Neural cell (in vitro differentiated cells): ENCODE measurements at regions not wholly inside any gene's neighbourhood (a gene's known extent, or its start where the extent isn't known, plus 50 kb on each side); places are given as distances from the start of the nearest gene placed in this dataset.

Source experiments
- H2AFZ ChIP-seq: fragments of 200-600, 300-800 bp; sonication (generic), shearing (Covaris generic); 2 replicates; pipeline ENCODE4 v1.6.0; 2014; ENCODE audit warnings: low read depth, mild to moderate bottlenecking, antibody characterized with exemption, low read length, moderate library complexity
- H3F3A ChIP-seq: fragments of 200-600 bp; shearing (Covaris generic); 2 replicates; pipeline ENCODE4 v1.6.1; 2016; ENCODE audit warnings: mild to moderate bottlenecking, moderate library complexity, mixed read lengths, antibody characterized with exemption, low read length; ENCODE audit not compliant: insufficient read depth, poor library complexity, severe bottlenecking
- H3K27ac ChIP-seq: fragments of 200-600, 300-800 bp; sonication (generic), shearing (Covaris generic); 2 replicates; pipeline ENCODE4 v1.5.1; 2014; ENCODE audit warnings: mild to moderate bottlenecking, low read length, moderate library complexity
- H3K27me3 ChIP-seq: fragments of 300-800, 200-600 bp; sonication (generic), shearing (Covaris generic); 2 replicates; pipeline ENCODE4 v1.6.0; 2014; ENCODE audit warnings: mild to moderate bottlenecking, low read depth, low read length, moderate library complexity; ENCODE audit not compliant: insufficient read depth
- H3K36me3 ChIP-seq: fragments of 300-800, 200-600 bp; sonication (generic), shearing (Covaris generic); 2 replicates; pipeline ENCODE4 v1.5.1; 2014; ENCODE audit warnings: mild to moderate bottlenecking, antibody characterized with exemption, low read length, moderate library complexity; ENCODE audit not compliant: insufficient read depth
- H3K4me2 ChIP-seq: fragments of 300-800, 200-600 bp; sonication (generic), shearing (Covaris generic); 2 replicates; pipeline ENCODE4 v1.6.0; 2014; ENCODE audit warnings: mild to moderate bottlenecking, low read length
- H3K4me3 ChIP-seq: fragments of 300-800, 200-600 bp; sonication (generic), shearing (Covaris generic); 2 replicates; pipeline ENCODE4 v1.5.1; 2014; ENCODE audit warnings: mild to moderate bottlenecking, low read length, moderate library complexity
- H3K79me2 ChIP-seq: fragments of 200-600 bp; shearing (Covaris generic); replicated peaks from 2 replicates; pipeline ENCODE4 v1.6.0; 2014; ENCODE audit warnings: mild to moderate bottlenecking, low read length, moderate library complexity; ENCODE audit not compliant: insufficient read depth
- H3K9ac ChIP-seq: fragments of 300-800, 200-600 bp; sonication (generic), shearing (Covaris generic); 2 replicates; pipeline ENCODE4 v1.6.1; 2016; ENCODE audit warnings: mild to moderate bottlenecking, low read length, mixed read lengths
- H3K9me2 ChIP-seq: fragments of 200-600 bp; shearing (Covaris generic); 2 replicates; pipeline ENCODE4 v1.6.1; 2016; ENCODE audit warnings: mild to moderate bottlenecking, low read length, mixed read lengths; ENCODE audit not compliant: insufficient read depth
- H3K9me3 ChIP-seq: fragments of 200-600, 300-800 bp; sonication (generic), shearing (Covaris generic); 2 replicates; pipeline ENCODE4 v1.6.1; 2016; ENCODE audit warnings: mild to moderate bottlenecking, mixed run types, low read length, moderate library complexity, mixed read lengths
- H4K20me1 ChIP-seq: fragments of 200-600 bp; shearing (Covaris generic); 2 replicates; pipeline ENCODE4 v1.6.1; 2016; ENCODE audit warnings: mild to moderate bottlenecking, mixed run types; ENCODE audit not compliant: insufficient read depth
- EP300 ChIP-seq: fragments of 450-650 bp; conservative IDR thresholded peaks from 2 replicates; pipeline ENCODE4 v1.6.1; 2014; ENCODE audit warnings: antibody characterized with exemption, mild to moderate bottlenecking, moderate library complexity; ENCODE audit not compliant: poor library complexity, severe bottlenecking
- EZH2 ChIP-seq: fragments of 200-600, 300-800 bp; shearing (Covaris generic), sonication (generic); IDR thresholded peaks from 2 replicates; pipeline ENCODE4 v1.6.1; 2014; ENCODE audit warnings: antibody characterized with exemption, low read length, borderline replicate concordance, mild to moderate bottlenecking; ENCODE audit not compliant: insufficient read depth, poor library complexity, severe bottlenecking
- MXI1 ChIP-seq: fragments of 450-650 bp; conservative IDR thresholded peaks from 2 replicates; pipeline ENCODE4 v1.6.1; 2014; ENCODE audit warnings: antibody characterized with exemption, mild to moderate bottlenecking; ENCODE audit not compliant: poor library complexity, severe bottlenecking
- POLR2AphosphoS5 ChIP-seq: IDR thresholded peaks from 2 replicates; pipeline ENCODE4 v1.6.1; 2012
- RAD21 ChIP-seq: fragments of 450-650 bp; conservative IDR thresholded peaks from 2 replicates; pipeline ENCODE4 v1.6.1; 2014; ENCODE audit warnings: antibody characterized with exemption, mild to moderate bottlenecking, moderate library complexity
- SMC3 ChIP-seq: fragments of 450-650 bp; conservative IDR thresholded peaks from 2 replicates; pipeline ENCODE4 v1.6.1; 2014; ENCODE audit warnings: antibody characterized with exemption, mild to moderate bottlenecking, moderate library complexity; ENCODE audit not compliant: poor library complexity
- TAF1 ChIP-seq: IDR thresholded peaks from 2 replicates; pipeline ENCODE4 v1.6.1; 2012; ENCODE audit warnings: low read depth
- TF ChIP-seq, protein P1 (sequence below): IDR thresholded peaks from 2 replicates; pipeline ENCODE4 v1.6.1; 2012; ENCODE audit warnings: borderline replicate concordance
- TF ChIP-seq, protein P2 (sequence below): fragments of 450-650 bp; IDR thresholded peaks from 2 replicates; pipeline ENCODE4 v1.5.1; 2014; ENCODE audit warnings: antibody characterized with exemption, mild to moderate bottlenecking, moderate library complexity; ENCODE audit not compliant: poor library complexity, severe bottlenecking

DNA sequence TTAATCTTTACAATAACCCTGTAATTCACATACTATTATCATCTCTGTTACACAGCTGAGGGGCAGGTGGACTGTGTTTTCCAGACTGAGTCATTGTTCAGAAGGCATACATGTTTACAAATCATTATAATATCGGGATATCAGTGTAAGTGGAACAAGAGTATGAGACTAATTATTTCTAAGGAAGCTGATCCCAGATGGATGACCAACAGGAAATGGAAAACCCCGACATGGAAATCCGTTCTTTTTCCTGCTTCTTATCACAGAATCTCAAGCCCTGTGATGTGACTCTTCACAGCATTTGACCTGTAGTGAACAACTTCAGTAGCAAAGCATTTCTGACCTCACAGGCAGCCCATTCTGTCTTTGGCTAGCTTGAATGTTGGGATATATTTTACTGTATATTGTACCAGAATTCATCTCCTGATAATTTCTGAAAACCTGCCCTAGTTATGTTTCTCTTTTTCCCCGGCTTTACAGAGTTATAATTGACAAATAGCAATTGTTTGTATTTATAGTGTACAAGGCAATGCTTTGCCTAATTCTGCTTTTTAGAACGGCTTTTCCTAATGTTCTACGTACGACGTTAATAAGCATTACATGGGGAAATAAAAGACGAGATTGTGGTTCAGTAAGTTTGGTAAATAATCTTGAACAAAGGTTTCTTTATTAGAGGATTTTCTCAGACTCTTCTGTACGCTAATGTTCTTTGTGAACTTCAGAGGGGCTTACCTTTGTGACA lies 78.6 kb upstream of the SYPL1 start:
- Histone ChIP-seq H4K20me1 (no peaks in the 10 kb centered on the region), H3K79me2 (no peaks in the 10 kb centered on the region), H3K27me3 (no peaks in the 10 kb centered on the region), H3F3A (no peaks in the 10 kb centered on the region), H3K9ac (no peak overlapping the region), H2AFZ (no peak overlapping the region), H3K9me3 (no peaks in the 10 kb centered on the region), H3K9me2 (no peaks in the 10 kb centered on the region), H3K27ac (no peak overlapping the region), H3K36me3 (no peaks in the 10 kb centered on the region), H3K4me2 (no peak overlapping the region), H3K4me3 (no peak overlapping the region)
- TF ChIP-seq EZH2 (no peak), MXI1 (no peak), TAF1 (no peak), EP300 (no peak), RAD21 (no peak), POLR2AphosphoS5 (no peak), SMC3 (no peak)
- TF ChIP-seq, protein P1, sequence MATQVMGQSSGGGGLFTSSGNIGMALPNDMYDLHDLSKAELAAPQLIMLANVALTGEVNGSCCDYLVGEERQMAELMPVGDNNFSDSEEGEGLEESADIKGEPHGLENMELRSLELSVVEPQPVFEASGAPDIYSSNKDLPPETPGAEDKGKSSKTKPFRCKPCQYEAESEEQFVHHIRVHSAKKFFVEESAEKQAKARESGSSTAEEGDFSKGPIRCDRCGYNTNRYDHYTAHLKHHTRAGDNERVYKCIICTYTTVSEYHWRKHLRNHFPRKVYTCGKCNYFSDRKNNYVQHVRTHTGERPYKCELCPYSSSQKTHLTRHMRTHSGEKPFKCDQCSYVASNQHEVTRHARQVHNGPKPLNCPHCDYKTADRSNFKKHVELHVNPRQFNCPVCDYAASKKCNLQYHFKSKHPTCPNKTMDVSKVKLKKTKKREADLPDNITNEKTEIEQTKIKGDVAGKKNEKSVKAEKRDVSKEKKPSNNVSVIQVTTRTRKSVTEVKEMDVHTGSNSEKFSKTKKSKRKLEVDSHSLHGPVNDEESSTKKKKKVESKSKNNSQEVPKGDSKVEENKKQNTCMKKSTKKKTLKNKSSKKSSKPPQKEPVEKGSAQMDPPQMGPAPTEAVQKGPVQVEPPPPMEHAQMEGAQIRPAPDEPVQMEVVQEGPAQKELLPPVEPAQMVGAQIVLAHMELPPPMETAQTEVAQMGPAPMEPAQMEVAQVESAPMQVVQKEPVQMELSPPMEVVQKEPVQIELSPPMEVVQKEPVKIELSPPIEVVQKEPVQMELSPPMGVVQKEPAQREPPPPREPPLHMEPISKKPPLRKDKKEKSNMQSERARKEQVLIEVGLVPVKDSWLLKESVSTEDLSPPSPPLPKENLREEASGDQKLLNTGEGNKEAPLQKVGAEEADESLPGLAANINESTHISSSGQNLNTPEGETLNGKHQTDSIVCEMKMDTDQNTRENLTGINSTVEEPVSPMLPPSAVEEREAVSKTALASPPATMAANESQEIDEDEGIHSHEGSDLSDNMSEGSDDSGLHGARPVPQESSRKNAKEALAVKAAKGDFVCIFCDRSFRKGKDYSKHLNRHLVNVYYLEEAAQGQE, result no peak
- TF ChIP-seq, protein P2, sequence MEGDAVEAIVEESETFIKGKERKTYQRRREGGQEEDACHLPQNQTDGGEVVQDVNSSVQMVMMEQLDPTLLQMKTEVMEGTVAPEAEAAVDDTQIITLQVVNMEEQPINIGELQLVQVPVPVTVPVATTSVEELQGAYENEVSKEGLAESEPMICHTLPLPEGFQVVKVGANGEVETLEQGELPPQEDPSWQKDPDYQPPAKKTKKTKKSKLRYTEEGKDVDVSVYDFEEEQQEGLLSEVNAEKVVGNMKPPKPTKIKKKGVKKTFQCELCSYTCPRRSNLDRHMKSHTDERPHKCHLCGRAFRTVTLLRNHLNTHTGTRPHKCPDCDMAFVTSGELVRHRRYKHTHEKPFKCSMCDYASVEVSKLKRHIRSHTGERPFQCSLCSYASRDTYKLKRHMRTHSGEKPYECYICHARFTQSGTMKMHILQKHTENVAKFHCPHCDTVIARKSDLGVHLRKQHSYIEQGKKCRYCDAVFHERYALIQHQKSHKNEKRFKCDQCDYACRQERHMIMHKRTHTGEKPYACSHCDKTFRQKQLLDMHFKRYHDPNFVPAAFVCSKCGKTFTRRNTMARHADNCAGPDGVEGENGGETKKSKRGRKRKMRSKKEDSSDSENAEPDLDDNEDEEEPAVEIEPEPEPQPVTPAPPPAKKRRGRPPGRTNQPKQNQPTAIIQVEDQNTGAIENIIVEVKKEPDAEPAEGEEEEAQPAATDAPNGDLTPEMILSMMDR, result no peak

DNA sequence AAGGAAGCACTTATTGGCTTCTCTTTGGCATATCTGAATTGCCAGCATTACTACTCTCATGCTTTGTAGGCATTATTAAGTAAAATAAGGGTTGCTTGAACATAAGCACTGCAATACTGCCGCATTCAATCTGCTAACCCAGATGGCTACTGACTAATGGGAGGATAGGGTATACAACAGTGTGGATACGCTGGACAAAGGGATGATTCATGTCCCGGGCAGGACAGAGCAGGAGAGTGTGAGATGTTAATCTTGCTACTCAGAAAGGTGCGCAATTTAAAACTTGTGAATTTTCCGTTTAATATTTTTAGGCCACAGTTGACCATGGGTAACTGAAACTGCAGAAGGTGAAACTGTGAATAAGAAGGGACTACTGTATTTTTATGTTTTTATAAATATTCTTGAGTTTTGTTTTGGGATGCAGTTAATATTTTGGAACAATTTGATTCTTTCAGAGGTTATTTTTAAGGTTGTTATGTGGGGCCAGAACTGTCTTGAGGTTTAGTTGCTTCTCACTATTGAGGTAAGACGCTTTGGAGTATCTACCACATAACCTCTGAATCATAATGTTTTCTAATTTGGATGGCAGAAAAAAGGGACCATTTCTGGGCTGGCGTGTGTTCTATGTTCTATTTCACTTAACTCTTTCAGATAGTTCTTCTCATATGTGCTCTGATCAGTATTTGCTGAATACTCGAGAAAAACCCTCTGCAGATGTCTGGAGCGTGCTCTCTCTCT lies 75.7 kb upstream of the SYPL1 start:
- Histone ChIP-seq H3K4me3 (no peak overlapping the region), H3F3A (no peaks in the 10 kb centered on the region), H3K27ac (no peak overlapping the region), H4K20me1 (no peaks in the 10 kb centered on the region), H3K36me3 (no peaks in the 10 kb centered on the region), H3K4me2 (no peak overlapping the region), H3K79me2 (no peaks in the 10 kb centered on the region), H3K9me3 (no peaks in the 10 kb centered on the region), H3K9me2 (no peaks in the 10 kb centered on the region), H3K9ac (no peak overlapping the region), H2AFZ (no peak overlapping the region), H3K27me3 (no peaks in the 10 kb centered on the region)
- TF ChIP-seq TAF1 (no peak), EP300 (no peak), SMC3 (no peak), RAD21 (no peak), MXI1 (no peak), POLR2AphosphoS5 (no peak), EZH2 (no peak)
- TF ChIP-seq, protein P2, result no peak
- TF ChIP-seq, protein P1, result no peak
